ENCODE measurements at regions not wholly inside any gene's neighbourhood (a gene's known extent, or its start where the extent isn't known, plus 50 kb on each side); places are given as distances from the start of the nearest gene placed in this dataset.

- Histone ChIP-seq H3K27me3 (no peaks in the 10 kb centered on the region), H3K36me3 (no peaks in the 10 kb centered on the region), H3K9me3 (no peaks in the 10 kb centered on the region), H3K4me3 (no peak overlapping the region), H3K27ac (no peak overlapping the region), H3K4me1 (ENCODE audit: insufficient read depth) (no peaks in the 10 kb centered on the region)
- TF ChIP-seq EP300 (IDR thresholded peaks at IDR 0.05) (no peak), CTCF (IDR thresholded peaks at IDR 0.05) (no peak), POLR2A (IDR thresholded peaks at IDR 0.05) (no peak)
- 73 to 83% (median 79%) methylated on average over 3 of the region's 3 CpGs for WGBS, 3 donors
- no peak for DNase-seq
- intact Hi-C loops (cut with DNase I), result no loop called here
These were observed 379.1 kb downstream of the INHBA start for GRCh38 chr7:41323806-41324205.

GRCh38 chr7:41319581-41319980, 383.3 kb downstream of the INHBA start:
- WGBS, 3 donors, result 84 to 97% (median 94%) methylated on average over 1 of the region's 1 CpG
- intact Hi-C loops (cut with DNase I), result no loop called here
- H3K27me3 ChIP-seq, result no peaks in the 10 kb centered on the region
- no peaks in the 10 kb centered on the region for H3K9me3 ChIP-seq
- no peak for DNase-seq
- H3K36me3 ChIP-seq, result no peaks in the 10 kb centered on the region
- H3K4me3 ChIP-seq, result no peak overlapping the region
- no peak for TF ChIP-seq CTCF (IDR thresholded peaks at IDR 0.05)
- no peak for TF ChIP-seq EP300 (IDR thresholded peaks at IDR 0.05)
- TF ChIP-seq POLR2A (IDR thresholded peaks at IDR 0.05), result no peak
- H3K27ac ChIP-seq, result no peak overlapping the region
- H3K4me1 ChIP-seq (ENCODE audit: insufficient read depth), result no peaks in the 10 kb centered on the region

- Histone ChIP-seq H3K4me1 (ENCODE audit: insufficient read depth) (no peaks in the 10 kb centered on the region), H3K36me3 (no peaks in the 10 kb centered on the region), H3K4me3 (no peak overlapping the region), H3K27ac (no peak overlapping the region), H3K9me3 (no peaks in the 10 kb centered on the region), H3K27me3 (no peaks in the 10 kb centered on the region)
- intact Hi-C loops (cut with DNase I), result no loop called here
- WGBS, 3 donors, result 41 to 49% (median 47%) methylated on average over 6 of the region's 6 CpGs
- no peak for TF ChIP-seq EP300 (IDR thresholded peaks at IDR 0.05)
- no peak for TF ChIP-seq CTCF (IDR thresholded peaks at IDR 0.05)
- no peak for TF ChIP-seq POLR2A (IDR thresholded peaks at IDR 0.05)
- no peak for DNase-seq
These were observed 386.5 kb downstream of the INHBA start for GRCh38 chr7:41316410-41316809.

GRCh38 chr7:41315764-41316163, 387.1 kb downstream of the INHBA start:
- Histone ChIP-seq H3K27me3 (no peaks in the 10 kb centered on the region), H3K9me3 (no peaks in the 10 kb centered on the region), H3K4me3 (no peak overlapping the region), H3K36me3 (no peaks in the 10 kb centered on the region), H3K4me1 (ENCODE audit: insufficient read depth) (no peaks in the 10 kb centered on the region), H3K27ac (no peak overlapping the region)
- no peak for DNase-seq
- 62 to 75% (median 71%) methylated on average over 4 of the region's 4 CpGs for WGBS, 3 donors
- TF ChIP-seq POLR2A (IDR thresholded peaks at IDR 0.05), result no peak
- no peak for TF ChIP-seq EP300 (IDR thresholded peaks at IDR 0.05)
- TF ChIP-seq CTCF (IDR thresholded peaks at IDR 0.05), result no peak
- intact Hi-C loops (cut with DNase I), result no loop called here

GRCh38 chr7:41313171-41313570, 389.7 kb downstream of the INHBA start:
- 89 to 99% (median 98%) methylated on average over 1 of the region's 1 CpG for WGBS, 3 donors
- DNase-seq, result no peak
- no peaks in the 10 kb centered on the region for H3K27me3 ChIP-seq
- intact Hi-C loops (cut with DNase I), result no loop called here
- no peaks in the 10 kb centered on the region for H3K36me3 ChIP-seq
- no peak for TF ChIP-seq POLR2A (IDR thresholded peaks at IDR 0.05)
- no peak for TF ChIP-seq EP300 (IDR thresholded peaks at IDR 0.05)
- no peak for TF ChIP-seq CTCF (IDR thresholded peaks at IDR 0.05)
- H3K4me3 ChIP-seq, result no peak overlapping the region
- no peak overlapping the region for H3K27ac ChIP-seq
- H3K4me1 ChIP-seq (ENCODE audit: insufficient read depth), result no peaks in the 10 kb centered on the region
- H3K9me3 ChIP-seq, result no peaks in the 10 kb centered on the region
